Activated CD8-positive, alpha-beta memory T cell treated with anti-CD3 and anti-CD28 coated beads, Interleukin-2, amount 50 U/mL, for 48 hours (primary cell): ENCODE measurements at regions not wholly inside any gene's neighbourhood (a gene's known extent, or its start where the extent isn't known, plus 50 kb on each side); places are given as distances from the start of the nearest gene placed in this dataset.
"Not testable (repeated sequence)": the region's sequence is repeated elsewhere in the genome, so short reads cannot be mapped to it uniquely, and the experiment has no call there.

Source experiments
- DNase-seq: peaks from one replicate; pipeline ENCODE4 v3.0.0-alpha.2; 2020

DNA sequence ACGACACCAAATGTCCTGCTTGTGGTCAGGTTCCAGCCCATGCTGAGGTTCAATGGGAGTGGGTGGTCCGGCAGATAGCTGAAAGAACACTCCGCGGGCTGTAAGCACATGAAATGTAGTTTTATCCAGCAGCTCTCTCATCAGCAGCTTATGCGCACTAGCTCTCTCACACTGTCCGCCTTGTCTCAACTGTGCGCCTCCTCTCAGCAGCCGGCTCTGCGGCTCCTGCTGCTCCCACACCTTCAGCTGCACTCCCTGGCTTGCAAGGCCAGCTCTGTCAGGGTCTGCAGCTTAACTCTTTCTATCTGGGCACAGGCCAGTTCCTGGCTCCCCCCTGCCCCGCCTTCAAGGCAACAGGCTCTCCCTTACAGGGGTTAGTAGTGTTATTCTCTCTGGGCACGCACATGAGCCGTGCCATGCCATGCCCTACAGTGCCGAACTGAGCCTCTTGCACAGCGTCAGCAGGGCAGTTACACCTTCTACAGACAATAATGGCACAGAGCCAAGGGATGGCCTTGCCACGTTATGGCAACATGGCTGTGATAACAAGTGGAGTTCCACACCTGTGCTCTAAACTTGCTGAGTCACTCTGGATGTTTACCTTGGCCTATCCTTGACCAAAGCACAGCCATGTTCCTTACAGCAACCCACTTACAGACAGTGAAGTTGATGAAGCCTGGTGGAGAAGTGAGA lies 84.0 kb upstream of the LRFN2 start:
- no peak for DNase-seq

DNA sequence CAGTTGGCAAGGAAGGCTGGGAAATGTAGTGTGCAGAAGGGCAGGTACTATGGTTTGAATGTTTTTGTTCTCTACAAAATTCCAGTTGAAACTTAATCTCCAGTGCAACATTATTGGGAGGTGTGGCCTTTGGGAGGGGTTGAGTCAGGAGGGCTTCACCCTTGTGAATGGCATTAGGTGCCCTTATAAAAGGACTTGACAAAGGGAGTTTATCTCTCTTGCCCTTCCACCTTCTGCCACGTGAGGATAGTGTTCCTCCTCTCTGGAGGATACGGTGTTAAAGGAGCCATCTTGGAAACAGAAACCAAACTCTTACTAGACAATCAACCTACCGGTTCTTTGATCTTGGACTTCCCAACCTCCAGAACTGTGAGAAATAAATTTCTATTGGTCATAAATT lies 82.2 kb upstream of the LRFN2 start:
- no peak for DNase-seq

DNA sequence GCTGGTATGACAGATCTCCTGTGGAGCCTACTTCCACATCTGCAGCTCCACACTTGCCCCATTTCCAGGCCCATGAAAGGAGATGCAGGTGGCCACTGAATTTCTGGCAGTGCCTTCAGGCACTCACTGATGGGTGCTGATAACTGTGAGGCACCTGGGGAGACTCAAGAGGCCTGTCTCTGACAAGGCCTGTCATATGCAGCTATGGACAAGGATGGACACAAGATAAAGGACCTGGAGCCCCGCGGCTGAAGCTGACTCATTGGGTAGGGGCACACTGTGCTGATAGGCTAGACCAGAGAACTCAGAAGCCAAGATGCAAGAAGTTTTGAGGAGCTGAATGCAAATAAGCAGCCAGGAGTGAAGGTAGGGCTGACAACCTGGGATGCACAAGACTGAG lies 81.0 kb upstream of the LRFN2 start:
- DNase-seq = no peak

DNA sequence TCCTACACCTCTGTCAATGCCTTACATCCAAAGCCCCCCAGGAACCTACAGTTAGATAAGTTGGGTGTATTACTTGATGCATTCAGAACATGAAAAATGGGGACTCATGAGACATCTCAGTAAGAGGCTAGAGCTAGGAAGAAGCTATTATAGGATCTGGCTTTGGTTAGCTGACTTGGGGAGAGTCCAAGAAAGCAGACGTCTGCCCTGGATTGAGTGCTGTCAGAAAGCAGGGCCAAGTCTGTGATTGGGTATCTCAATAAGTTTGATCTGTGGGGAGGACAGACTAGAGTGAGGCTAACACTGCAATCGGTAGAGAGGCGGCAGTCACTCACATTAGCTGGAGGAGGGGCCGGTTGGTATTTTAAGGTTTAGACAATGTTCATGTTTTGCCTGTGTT lies 79.4 kb upstream of the LRFN2 start:
- no peak for DNase-seq

GRCh38 chr6:40661726-40662125 lies 74.6 kb upstream of the LRFN2 start:
- DNase-seq = no peak

- not testable (repeated sequence) for DNase-seq
These were observed 69.6 kb upstream of the LRFN2 start for GRCh38 chr6:40656772-40657171.

- no peak for DNase-seq
These were observed 67.7 kb upstream of the LRFN2 start for GRCh38 chr6:40654828-40655227.

DNA sequence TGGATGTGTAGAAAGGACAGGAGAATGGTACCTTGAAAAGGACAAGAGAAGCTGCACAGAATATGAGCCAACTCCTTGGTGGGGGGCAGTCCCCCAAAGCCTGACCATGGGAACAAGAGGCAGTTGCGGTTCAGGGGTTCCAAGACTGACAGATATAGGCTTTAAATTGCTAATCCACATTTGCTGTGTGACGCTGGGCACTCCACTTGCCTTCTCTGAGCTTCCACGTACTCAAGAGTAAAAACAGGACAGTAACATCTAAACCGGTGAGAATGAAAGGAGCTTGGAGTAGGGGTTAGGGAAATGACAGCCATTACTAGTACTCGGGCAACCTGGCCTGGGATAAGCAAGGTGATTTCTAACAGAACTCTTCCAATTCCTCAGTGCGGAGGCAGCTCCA lies 57.9 kb upstream of the LRFN2 start:
- DNase-seq = no peak

DNA sequence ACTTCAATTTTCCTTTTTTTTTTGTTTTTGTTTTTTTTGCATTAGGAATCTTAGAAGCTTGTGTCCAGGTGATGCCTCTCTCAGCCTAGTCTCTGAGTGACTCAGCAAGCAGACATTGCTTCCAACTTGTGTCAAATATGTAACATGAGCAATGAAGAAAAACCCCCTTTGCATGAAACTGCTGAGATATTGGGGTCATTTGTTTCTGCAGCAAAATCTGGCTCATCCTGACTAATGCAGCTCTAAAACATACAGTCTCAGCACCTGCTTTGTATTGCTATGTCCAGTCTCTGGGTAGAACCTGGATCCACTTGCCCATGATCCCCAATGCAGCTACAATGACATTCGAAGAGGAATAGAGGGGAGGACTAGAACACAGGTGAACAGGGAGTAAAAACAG lies 55.7 kb upstream of the LRFN2 start:
- DNase-seq = no peak

DNA sequence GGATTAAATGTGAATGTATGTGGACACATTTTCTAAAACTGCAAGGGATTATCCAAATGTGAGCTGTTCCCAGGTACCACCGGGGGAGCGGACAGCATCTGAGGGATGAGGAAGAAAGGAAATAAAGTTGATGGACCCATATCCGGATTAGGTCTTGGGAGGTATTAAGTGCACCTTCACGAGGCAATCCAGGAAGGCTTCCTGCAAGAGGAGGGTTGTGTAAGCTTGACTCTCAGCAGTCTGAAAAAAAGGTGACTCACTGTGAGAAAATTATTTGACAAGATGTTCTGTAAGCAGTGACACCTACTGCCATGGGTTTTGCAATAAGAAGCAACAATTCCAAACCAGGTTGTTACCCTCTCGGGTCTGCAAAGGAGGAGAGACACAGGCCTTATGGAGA lies 55.0 kb upstream of the LRFN2 start:
- no peak for DNase-seq

DNA sequence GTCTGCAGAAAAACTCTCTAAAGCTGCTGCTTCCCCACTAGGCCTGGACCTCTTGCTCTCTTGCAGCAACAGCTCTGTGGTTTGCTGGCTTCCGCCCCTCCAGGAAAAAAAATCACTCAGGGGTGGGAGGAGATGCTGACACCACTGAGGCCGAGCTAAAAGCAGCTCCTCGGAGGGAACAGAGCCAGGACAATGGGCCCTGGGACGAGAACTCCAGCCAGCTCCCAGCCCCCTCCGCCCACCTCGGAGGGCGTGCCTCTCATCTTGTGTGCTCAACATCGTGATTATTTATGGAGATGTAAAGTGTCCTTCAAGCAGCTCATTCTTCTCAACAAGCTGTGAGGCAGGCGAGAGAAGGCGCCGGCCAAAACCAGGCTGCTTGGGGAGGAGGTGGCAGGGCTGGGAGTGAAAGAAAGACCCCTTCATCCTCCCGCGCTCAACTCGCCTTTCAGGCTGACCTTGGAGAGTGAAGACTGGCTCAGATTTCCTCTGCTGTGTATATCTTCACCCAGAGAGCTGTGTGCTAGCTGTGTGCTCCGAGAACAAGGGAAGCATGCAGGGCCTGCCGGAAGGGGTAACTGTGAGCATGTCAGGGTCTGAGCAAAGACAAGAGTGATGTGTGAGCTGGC lies 53.5 kb upstream of the LRFN2 start:
- no peak for DNase-seq
